GM12891 (cell line): ENCODE measurements at regions not wholly inside any gene's neighbourhood (a gene's known extent, or its start where the extent isn't known, plus 50 kb on each side); places are given as distances from the start of the nearest gene placed in this dataset.

Source experiments
- POLR2A ChIP-seq: IDR thresholded peaks from 2 replicates; pipeline ENCODE4 v1.6.1; 2011; ENCODE audit warnings: low read depth, low read length, control low read depth
- POLR2AphosphoS5 ChIP-seq: IDR thresholded peaks from 2 replicates; pipeline ENCODE4 v1.6.1; 2011; ENCODE audit warnings: low read depth, low read length, control low read depth
- TAF1 ChIP-seq: IDR thresholded peaks from 2 replicates; pipeline ENCODE4 v1.6.1; 2011; ENCODE audit warnings: low read depth, low read length, control low read depth

DNA sequence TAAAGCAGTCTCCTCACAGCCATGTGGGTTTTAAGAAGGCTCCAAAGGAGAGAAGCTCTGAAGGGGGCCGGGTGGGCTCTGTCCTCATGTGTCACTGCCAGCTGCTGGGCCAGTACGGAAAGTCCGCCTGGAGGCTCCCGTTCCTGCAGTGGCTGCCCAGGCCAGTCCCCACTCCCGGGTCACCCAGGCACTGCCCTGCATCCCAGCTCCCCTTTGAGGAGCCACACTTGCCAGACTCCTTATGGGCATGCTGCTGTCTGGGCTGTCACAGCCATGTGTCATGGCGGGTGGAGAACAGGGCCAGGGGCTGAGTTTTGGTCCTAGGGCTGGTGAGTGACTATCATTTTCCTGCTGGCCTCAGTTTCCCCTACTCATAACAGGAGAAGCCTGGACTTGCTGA, 79.4 kb upstream of the ACTRT2 start:
- TF ChIP-seq POLR2AphosphoS5 = no peak
- no peak for TF ChIP-seq POLR2A
- no peak for TF ChIP-seq TAF1
